Suprapubic skin (tissue), 2 donors: ENCODE measurements at regions not wholly inside any gene's neighbourhood (a gene's known extent, or its start where the extent isn't known, plus 50 kb on each side); places are given as distances from the start of the nearest gene placed in this dataset.

Experiments used
- EP300 ChIP-seq: sonication (generic); formaldehyde crosslinking; IDR thresholded peaks from one replicate; pipeline ENCODE4 v1.6.1; 2017; ENCODE audit warnings: antibody characterized with exemption
- POLR2A ChIP-seq, 2 donors: fragments of 450-650 bp; IDR thresholded peaks; one replicate each; pipeline ENCODE4 v1.6.1; 2017; ENCODE audit warnings: antibody characterized with exemption in 2 of 2, mild to moderate bottlenecking in 2 of 2, moderate library complexity in 2 of 2

DNA sequence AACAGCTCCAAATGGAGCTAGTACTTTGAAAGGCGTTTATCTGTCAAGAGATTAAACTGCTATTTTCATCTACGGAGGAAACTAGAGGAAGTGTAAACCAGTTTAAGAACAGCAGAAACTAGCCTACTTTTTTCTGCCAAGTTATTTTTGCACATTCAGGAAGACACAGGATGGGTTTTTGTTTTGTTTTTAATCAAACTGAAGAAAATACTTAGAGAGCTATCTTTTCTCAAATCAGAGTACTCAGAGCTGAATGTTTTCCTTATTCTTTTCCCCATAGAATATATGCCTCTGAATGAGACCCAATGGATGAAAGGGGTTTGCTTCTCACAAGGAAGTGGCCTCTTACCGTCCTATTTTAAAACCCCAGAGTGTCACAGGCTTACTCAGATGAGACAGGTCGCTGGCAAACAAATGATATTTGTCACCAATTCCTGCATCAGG, 538.5 kb downstream of the CD83 start:
- no peak for TF ChIP-seq POLR2A (IDR thresholded peaks at IDR 0.05)
- TF ChIP-seq EP300, result no peak
